IPS-15b (cell line): ENCODE measurements at regions not wholly inside any gene's neighbourhood (a gene's known extent, or its start where the extent isn't known, plus 50 kb on each side); places are given as distances from the start of the nearest gene placed in this dataset.
"Not testable (repeated sequence)": the region's sequence is repeated elsewhere in the genome, so short reads cannot be mapped to it uniquely, and the experiment has no call there.

Experiments used
- H3K27me3 ChIP-seq: one replicate; pipeline ENCODE4 v1.6.1; 2013; ENCODE audit warnings: low read length; ENCODE audit not compliant: control insufficient read depth, insufficient read depth
- H3K36me3 ChIP-seq: one replicate; pipeline ENCODE4 v1.6.1; 2013; ENCODE audit warnings: low read length; ENCODE audit not compliant: control insufficient read depth, insufficient read depth
- H3K4me1 ChIP-seq: one replicate; pipeline ENCODE4 v1.6.1; 2013; ENCODE audit warnings: mild to moderate bottlenecking, low read length; ENCODE audit not compliant: control insufficient read depth, insufficient read depth
- H3K4me3 ChIP-seq: one replicate; pipeline ENCODE4 v1.5.1; 2013; ENCODE audit warnings: low read depth, low read length
- H3K9ac ChIP-seq: one replicate; pipeline ENCODE4 v1.6.1; 2013; ENCODE audit warnings: low read depth, mild to moderate bottlenecking, low read length
- H3K9me3 ChIP-seq: one replicate; pipeline ENCODE4 v1.6.1; 2013; ENCODE audit warnings: mild to moderate bottlenecking, low read length; ENCODE audit not compliant: control insufficient read depth, insufficient read depth

GRCh38 chr17:26936645-26937044, 357.3 kb upstream of the WSB1 start:
- not testable (repeated sequence) for H3K9ac ChIP-seq, H3K27me3 ChIP-seq
- H3K9me3 ChIP-seq: peaks cover 48% of the 10 kb centered on the region

DNA sequence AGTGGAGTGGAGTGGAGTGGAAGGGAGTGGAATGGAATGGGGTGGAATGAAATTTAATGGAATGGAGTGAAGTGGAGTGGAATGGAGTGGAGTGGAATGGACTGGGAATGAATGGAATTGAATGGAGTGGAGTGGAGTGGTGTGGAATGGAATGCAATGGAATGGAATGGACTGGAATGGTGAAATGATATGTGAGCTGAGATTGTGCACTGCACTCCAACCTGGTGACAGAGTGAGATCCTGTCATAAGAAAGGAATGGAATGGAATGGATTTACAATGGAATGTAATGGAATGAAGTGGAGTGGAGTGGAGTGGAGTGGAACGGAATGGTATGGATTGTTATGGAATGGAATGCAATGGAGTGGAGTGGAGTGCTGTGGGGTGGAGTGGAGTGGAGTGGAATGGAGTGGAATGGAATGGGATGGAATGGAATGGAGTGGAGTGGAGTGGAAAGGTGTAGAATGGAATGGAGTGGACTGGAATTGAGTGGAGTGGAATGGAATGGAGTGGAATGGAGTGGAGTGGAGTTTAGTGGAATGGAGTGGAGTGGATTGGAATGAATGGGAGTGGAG, 356.1 kb upstream of the WSB1 start:
- not testable (repeated sequence) for H3K4me1 ChIP-seq, H3K36me3 ChIP-seq, H3K9ac ChIP-seq, H3K27me3 ChIP-seq
- Histone ChIP-seq H3K4me3 (peak overlapping the region; percentile 0), H3K9me3 (peaks cover 48% of the 10 kb centered on the region)

More at GRCh38 chr17:26936645-26937044, 357.3 kb upstream of the WSB1 start:
- not testable (repeated sequence) for H3K36me3 ChIP-seq, H3K4me1 ChIP-seq, H3K4me3 ChIP-seq

DNA sequence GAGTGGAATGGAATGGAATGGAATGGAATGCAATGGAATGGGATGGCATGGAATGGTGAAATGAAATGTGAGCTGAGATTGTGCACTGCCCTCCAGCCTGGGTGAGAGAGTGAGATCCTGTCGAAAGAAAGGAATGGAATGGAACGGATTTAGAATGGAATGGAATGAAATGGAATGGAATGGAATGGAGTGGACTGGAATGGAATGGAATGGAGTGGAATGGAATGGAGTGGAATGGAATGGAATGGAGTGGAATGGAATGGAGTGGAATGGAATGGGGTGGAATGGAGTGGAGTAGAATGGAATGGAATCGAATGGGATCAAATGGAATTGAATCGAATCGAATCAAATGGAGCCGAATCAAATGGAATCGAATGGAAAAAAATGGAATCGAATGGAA, 354.2 kb upstream of the WSB1 start:
- not testable (repeated sequence) for H3K4me3 ChIP-seq, H3K9ac ChIP-seq, H3K4me1 ChIP-seq, H3K36me3 ChIP-seq, H3K27me3 ChIP-seq
- H3K9me3 ChIP-seq: peaks cover 48% of the 10 kb centered on the region

DNA sequence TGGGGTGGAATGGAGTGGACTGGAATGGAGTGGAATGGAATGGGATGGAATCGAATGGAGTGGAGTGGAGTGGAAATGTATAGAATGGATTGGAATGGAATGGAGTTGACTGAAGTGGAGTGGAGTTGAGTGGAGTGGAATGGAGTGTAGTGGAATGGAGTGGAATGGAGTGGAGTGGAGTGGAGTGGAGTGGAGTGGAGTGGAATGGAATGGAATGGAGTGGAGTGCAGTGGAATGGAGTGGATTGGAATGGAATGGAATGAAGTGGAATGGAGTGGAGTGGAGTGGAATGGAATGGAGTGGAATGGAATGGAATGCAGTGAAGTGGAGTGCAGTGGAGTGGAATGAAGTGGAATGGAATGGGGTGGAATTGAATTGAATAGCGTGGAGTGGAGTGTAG, 353.3 kb upstream of the WSB1 start:
- H3K9me3 ChIP-seq: peaks cover 48% of the 10 kb centered on the region
- H3K36me3 ChIP-seq, H3K4me1 ChIP-seq, H3K9ac ChIP-seq, H3K27me3 ChIP-seq, H3K4me3 ChIP-seq: not testable (repeated sequence)

DNA sequence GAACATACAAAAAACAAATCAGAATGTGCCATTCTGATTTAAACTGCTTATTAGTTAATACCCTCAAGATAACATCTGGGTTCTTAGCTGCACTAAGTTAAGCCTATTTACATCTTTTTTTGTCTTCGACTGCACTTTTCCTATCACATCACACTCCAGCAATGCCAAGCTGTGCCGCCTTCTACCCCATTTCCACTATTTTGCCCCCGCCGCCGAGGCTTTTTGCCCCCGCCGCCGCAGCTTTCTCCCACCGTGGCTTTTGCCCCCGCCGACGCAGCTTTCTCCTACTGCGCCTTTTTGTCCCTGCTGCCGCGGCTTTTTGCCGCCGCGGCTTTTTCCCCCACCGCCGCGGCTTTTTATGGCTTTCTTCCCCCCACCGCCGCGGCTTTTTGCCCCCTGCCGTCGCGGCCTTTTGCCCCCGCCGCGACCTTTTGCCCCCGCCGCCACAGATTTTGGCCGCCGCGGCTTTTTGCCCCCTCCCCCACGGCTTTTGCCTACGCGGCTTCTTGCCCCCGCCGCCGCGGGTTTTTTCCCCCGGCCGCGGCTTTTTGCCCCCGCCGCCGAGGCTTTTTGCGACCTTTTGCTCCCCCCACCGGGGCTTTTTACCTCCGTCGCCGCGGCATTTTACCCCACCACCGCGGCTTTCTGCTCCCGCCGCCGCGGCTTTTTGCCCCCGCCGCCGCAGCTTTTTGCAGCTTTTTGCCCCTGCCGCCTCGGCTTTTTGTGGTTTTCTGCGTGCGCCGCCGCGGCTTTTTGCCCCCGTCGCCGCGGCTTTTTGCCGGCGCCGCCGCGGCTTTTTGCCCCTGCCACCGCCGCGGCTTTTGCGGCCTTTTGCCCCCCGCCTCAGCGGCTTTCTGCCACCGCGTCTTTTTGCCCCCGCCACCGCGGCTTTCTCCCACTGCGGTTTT, 331.4 kb upstream of the WSB1 start:
- H3K36me3 ChIP-seq: no peaks in the 10 kb centered on the region
- no peaks in the 10 kb centered on the region for H3K4me1 ChIP-seq
- no peaks in the 10 kb centered on the region for H3K27me3 ChIP-seq
- peaks cover 2% of the 10 kb centered on the region for H3K9me3 ChIP-seq
- no peak overlapping the region for H3K9ac ChIP-seq
- H3K4me3 ChIP-seq: no peak overlapping the region

GRCh38 chr17:26963163-26963503, 330.8 kb upstream of the WSB1 start:
- H3K4me3 ChIP-seq: no peak overlapping the region
- no peaks in the 10 kb centered on the region for H3K4me1 ChIP-seq
- peaks cover 2% of the 10 kb centered on the region for H3K9me3 ChIP-seq

DNA sequence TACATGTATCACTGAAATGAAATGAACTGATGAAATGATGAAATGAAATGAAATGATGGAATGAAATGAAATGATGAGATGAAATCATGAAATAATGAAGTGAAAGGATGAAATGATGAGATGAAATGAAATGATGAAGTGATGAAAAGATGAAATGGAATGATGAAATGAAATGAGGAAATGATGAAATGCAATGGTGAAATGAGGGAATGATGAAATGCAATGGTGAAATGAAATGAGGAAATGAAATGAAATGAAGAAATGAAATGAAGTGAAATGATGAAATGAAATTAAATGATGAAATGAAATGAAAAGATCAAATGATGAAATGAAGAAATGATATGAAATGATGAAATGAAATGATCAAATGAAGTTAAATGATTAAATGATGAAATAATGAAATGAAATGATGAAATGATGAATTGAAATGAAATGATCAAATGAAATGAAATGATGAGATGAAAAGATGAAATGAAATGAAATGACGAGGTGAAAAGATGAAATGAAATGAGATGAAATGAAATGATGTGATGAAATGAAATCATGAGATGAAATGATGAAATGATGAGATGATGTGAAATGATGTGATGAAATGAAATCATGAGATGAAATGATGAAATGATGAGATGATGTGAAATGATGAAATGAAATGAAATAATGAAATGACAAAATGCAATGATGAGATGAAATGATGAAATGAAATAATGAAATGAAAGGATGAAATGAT, 327.9 kb upstream of the WSB1 start:
- H3K4me1 ChIP-seq, H3K36me3 ChIP-seq, H3K27me3 ChIP-seq, H3K9me3 ChIP-seq, H3K4me3 ChIP-seq, H3K9ac ChIP-seq: not testable (repeated sequence)

More at GRCh38 chr17:26963163-26963503, 330.8 kb upstream of the WSB1 start:
- Histone ChIP-seq H3K27me3 (no peaks in the 10 kb centered on the region), H3K36me3 (no peaks in the 10 kb centered on the region), H3K9ac (no peak overlapping the region)

GRCh38 chr17:26966625-26967179, 327.2 kb upstream of the WSB1 start:
- not testable (repeated sequence) for H3K9ac ChIP-seq, H3K9me3 ChIP-seq, H3K4me3 ChIP-seq, H3K36me3 ChIP-seq, H3K4me1 ChIP-seq, H3K27me3 ChIP-seq

GRCh38 chr17:26981845-26982425, 312.0 kb upstream of the WSB1 start:
- H3K36me3 ChIP-seq, H3K4me1 ChIP-seq, H3K9ac ChIP-seq, H3K27me3 ChIP-seq, H3K4me3 ChIP-seq: not testable (repeated sequence)
- peaks cover 18% of the 10 kb centered on the region for H3K9me3 ChIP-seq

GRCh38 chr17:26982563-26982962, 311.4 kb upstream of the WSB1 start:
- H3K4me3 ChIP-seq, H3K4me1 ChIP-seq, H3K9ac ChIP-seq, H3K36me3 ChIP-seq, H3K27me3 ChIP-seq: not testable (repeated sequence)
- peaks cover 22% of the 10 kb centered on the region for H3K9me3 ChIP-seq

GRCh38 chr17:26987851-26988250, 306.1 kb upstream of the WSB1 start:
- peaks cover 19% of the 10 kb centered on the region for H3K9me3 ChIP-seq
- not testable (repeated sequence) for H3K36me3 ChIP-seq, H3K4me1 ChIP-seq, H3K4me3 ChIP-seq, H3K9ac ChIP-seq, H3K27me3 ChIP-seq
